NCI-H128 (cell line): ENCODE measurements at regions not wholly inside any gene's neighbourhood (a gene's known extent, or its start where the extent isn't known, plus 50 kb on each side); places are given as distances from the start of the nearest gene placed in this dataset.
"Not testable (repeated sequence)": the region's sequence is repeated elsewhere in the genome, so short reads cannot be mapped to it uniquely, and the experiment has no call there.

Experiments used
- DNase-seq: peaks from one replicate; lab custom pipeline; 2025; ENCODE audit not compliant: unreplicated experiment; lab: John Stamatoyannopoulos, UW

- no peak for DNase-seq
Measured at GRCh38 chr1:65062339-65062738, 85.7 kb upstream of the AK4 start.

GRCh38 chr1:65063025-65063424 lies 85.0 kb upstream of the AK4 start:
- DNase-seq = no peak

GRCh38 chr1:65064981-65065380 lies 83.0 kb upstream of the AK4 start:
- no peak for DNase-seq

GRCh38 chr1:65065524-65066418 lies 82.2 kb upstream of the AK4 start:
- DNase-seq = no peak

- DNase-seq = no peak
Measured at GRCh38 chr1:65066419-65066765, 81.6 kb upstream of the AK4 start.

GRCh38 chr1:65066766-65067490 lies 81.1 kb upstream of the AK4 start:
- no peak for DNase-seq

GRCh38 chr1:65067491-65068201 lies 80.4 kb upstream of the AK4 start:
- peak; percentile 68 for DNase-seq

GRCh38 chr1:65068202-65069010 lies 79.6 kb upstream of the AK4 start:
- DNase-seq = no peak

- no peak for DNase-seq
Measured at GRCh38 chr1:65069011-65069565, 78.9 kb upstream of the AK4 start.

- no peak for DNase-seq
Measured at GRCh38 chr1:65072845-65073244, 75.2 kb upstream of the AK4 start.

- peak; percentile 58 for DNase-seq
Measured at GRCh38 chr1:65075123-65075976, 72.7 kb upstream of the AK4 start.

- DNase-seq = no peak
Measured at GRCh38 chr1:65077369-65077768, 70.6 kb upstream of the AK4 start.

GRCh38 chr1:65079941-65080340 lies 68.1 kb upstream of the AK4 start:
- DNase-seq = no peak

GRCh38 chr1:65082346-65083040 lies 65.5 kb upstream of the AK4 start:
- DNase-seq = no peak

- DNase-seq = no peak
Measured at GRCh38 chr1:65083263-65083896, 64.6 kb upstream of the AK4 start.

GRCh38 chr1:65084066-65084465 lies 63.9 kb upstream of the AK4 start:
- DNase-seq = no peak

- DNase-seq = not testable (repeated sequence)
Measured at GRCh38 chr1:65087519-65087918, 60.5 kb upstream of the AK4 start.

GRCh38 chr1:65090406-65090805 lies 57.6 kb upstream of the AK4 start:
- no peak for DNase-seq

- no peak for DNase-seq
Measured at GRCh38 chr1:65092691-65093090, 55.3 kb upstream of the AK4 start.
